ENCODE measurements at regions not wholly inside any gene's neighbourhood (a gene's known extent, or its start where the extent isn't known, plus 50 kb on each side); places are given as distances from the start of the nearest gene placed in this dataset.

DNA sequence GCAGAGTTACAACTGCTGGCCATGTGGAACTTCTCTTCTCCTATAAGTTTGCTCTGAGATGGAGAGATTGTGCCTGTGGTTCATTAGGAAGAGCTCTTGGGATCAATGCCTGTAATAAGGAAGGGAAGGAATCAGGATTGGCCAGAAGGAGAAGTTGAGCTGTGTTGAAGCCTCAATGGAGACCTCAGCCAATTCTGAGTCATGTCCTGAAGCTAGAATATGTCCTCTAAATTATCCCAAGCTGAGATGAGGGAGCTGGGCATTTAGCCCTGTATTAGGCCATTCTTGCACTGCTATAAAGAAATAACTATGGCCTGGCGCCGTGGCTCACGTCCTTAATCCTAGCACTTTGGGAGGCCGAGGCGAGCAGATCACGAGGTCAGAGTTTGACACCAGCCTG lies 85.4 kb upstream of the DHX15 start:
- DNase-seq (ENCODE audit: low spot score in 2 of 2) = peak in 1 of 2 donors; percentile 37
- H3K4me3 ChIP-seq (ENCODE audit: low read depth, poor library complexity, severe bottlenecking) = no peak overlapping the region
- TF ChIP-seq, protein P1, sequence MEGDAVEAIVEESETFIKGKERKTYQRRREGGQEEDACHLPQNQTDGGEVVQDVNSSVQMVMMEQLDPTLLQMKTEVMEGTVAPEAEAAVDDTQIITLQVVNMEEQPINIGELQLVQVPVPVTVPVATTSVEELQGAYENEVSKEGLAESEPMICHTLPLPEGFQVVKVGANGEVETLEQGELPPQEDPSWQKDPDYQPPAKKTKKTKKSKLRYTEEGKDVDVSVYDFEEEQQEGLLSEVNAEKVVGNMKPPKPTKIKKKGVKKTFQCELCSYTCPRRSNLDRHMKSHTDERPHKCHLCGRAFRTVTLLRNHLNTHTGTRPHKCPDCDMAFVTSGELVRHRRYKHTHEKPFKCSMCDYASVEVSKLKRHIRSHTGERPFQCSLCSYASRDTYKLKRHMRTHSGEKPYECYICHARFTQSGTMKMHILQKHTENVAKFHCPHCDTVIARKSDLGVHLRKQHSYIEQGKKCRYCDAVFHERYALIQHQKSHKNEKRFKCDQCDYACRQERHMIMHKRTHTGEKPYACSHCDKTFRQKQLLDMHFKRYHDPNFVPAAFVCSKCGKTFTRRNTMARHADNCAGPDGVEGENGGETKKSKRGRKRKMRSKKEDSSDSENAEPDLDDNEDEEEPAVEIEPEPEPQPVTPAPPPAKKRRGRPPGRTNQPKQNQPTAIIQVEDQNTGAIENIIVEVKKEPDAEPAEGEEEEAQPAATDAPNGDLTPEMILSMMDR (IDR thresholded peaks at IDR 0.05) = no peak
- TF ChIP-seq POLR2A (IDR thresholded peaks at IDR 0.05) = no peak
- 82 to 92% methylated on average over 6 of the region's 6 CpGs for WGBS, 2 donors
- intact Hi-C loops (cut with DNase I; ENCODE audit: low total_unique reads) = no loop called here

DNA sequence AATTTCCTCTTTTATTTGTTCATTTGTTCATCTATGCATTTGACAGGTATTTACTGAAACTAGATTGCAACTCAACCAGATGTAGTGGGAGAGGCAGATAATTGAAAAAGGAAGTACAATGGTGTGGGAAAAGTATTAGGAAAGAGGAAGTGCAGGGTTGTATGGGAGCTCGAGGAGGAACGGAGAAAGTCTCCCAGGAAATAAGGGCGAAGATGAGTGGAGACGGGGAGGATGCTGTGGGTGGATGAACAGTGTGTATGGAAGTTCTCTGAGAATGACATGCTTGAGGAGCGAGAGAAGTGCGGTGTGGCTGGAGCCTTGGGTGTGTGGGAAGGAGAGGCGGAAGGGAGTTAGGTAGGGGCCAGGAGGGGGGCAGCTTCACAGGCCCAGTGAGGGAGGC lies 87.5 kb upstream of the DHX15 start:
- no peak for DNase-seq (ENCODE audit: low spot score in 2 of 2)
- H3K4me3 ChIP-seq (ENCODE audit: low read depth, poor library complexity, severe bottlenecking) = no peak overlapping the region
- TF ChIP-seq, protein P1 (IDR thresholded peaks at IDR 0.05) = no peak
- TF ChIP-seq POLR2A (IDR thresholded peaks at IDR 0.05) = no peak
- WGBS, 2 donors = 80 to 82% methylated on average over 7 of the region's 7 CpGs
- intact Hi-C loops (cut with DNase I; ENCODE audit: low total_unique reads) = no loop called here

DNA sequence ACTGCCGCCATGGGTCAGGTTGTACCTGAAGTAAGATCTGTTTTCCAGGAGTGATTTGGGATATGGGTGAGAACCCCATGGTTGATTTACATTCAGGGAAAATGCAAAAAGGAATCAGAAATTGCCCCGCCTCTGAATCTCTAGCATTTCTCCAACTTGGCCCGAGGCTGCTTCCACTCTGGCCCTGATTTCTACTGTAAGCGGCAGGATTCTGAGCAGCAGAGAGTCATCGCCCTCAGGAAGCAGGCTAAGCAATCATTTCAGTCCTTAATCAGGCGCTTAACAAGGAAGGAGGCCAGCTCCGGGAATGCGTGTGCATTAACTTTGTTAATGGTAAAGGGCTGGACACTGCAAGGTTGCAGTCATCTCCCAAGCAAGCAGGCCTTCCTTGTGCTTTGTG lies 88.5 kb upstream of the DHX15 start:
- no peak for DNase-seq (ENCODE audit: low spot score in 2 of 2)
- H3K4me3 ChIP-seq (ENCODE audit: low read depth, poor library complexity, severe bottlenecking) = no peak overlapping the region
- 52 to 64% methylated on average over 8 of the region's 8 CpGs for WGBS, 2 donors
- TF ChIP-seq POLR2A (IDR thresholded peaks at IDR 0.05) = no peak
- TF ChIP-seq, protein P1 (IDR thresholded peaks at IDR 0.05) = no peak
- intact Hi-C loops (cut with DNase I; ENCODE audit: low total_unique reads) = no loop called here

DNA sequence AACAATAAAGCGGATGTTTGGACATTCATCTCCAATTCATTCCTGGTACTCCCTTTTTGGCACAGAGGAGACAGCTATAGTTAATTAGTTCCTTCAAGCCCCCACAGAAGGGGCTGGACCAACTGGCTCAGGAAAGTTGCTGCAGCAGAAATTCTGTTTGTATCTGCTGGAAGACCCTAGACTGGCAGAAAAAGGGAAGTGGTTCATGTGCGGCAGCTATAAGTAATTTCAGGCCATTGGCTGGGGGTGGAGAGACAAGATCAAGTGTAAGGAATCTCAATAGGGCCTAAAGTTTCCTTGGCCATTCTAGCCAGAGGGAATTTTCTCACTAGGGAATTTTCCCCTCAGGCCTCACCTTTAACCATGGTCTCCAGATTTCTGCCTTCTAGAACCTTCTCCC lies 89.9 kb upstream of the DHX15 start:
- WGBS, 2 donors = 86 to 92% methylated on average over 2 of the region's 2 CpGs
- H3K4me3 ChIP-seq (ENCODE audit: low read depth, poor library complexity, severe bottlenecking) = no peak overlapping the region
- intact Hi-C loops (cut with DNase I; ENCODE audit: low total_unique reads) = no loop called here
- TF ChIP-seq, protein P1 (IDR thresholded peaks at IDR 0.05) = no peak
- TF ChIP-seq POLR2A (IDR thresholded peaks at IDR 0.05) = no peak
- DNase-seq (ENCODE audit: low spot score in 2 of 2) = no peak

DNA sequence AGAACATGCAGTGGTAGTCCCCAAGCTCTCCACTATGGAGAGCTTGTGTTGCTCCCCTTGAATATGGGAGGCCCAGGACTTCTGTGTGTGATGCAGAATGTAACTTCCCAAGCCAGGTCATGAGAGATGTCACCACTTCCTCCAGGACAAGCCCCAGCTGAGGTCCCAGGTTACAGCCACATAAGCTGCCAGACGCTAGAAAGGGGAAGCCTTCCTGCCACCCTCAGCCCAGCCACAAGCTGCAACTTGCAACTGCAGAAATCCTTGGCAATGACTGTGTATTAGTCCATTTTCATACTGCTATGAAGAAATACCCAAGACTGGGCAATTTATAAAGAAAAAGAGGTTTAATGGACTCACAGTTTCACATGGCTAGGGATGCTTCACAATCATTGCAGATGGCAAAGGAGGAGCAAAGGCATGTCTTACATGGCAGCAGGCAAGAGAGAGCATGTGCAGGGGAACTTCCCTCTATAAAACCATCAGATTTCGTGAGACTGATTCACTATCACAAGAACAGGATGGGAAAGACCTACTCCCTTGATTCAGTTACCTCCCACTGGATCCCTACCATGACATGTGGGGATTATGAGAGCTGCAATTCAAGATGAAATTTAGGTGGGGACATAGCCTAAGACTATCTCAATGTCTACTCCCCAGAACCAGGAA lies 91.5 kb upstream of the DHX15 start:
- no peak for DNase-seq (ENCODE audit: low spot score in 2 of 2)
- WGBS, 2 donors = 44 to 47% methylated on average over 2 of the region's 2 CpGs
- intact Hi-C loops (cut with DNase I; ENCODE audit: low total_unique reads) = no loop called here
- TF ChIP-seq, protein P1 (IDR thresholded peaks at IDR 0.05) = no peak
- H3K4me3 ChIP-seq (ENCODE audit: low read depth, poor library complexity, severe bottlenecking) = no peak overlapping the region

DNA sequence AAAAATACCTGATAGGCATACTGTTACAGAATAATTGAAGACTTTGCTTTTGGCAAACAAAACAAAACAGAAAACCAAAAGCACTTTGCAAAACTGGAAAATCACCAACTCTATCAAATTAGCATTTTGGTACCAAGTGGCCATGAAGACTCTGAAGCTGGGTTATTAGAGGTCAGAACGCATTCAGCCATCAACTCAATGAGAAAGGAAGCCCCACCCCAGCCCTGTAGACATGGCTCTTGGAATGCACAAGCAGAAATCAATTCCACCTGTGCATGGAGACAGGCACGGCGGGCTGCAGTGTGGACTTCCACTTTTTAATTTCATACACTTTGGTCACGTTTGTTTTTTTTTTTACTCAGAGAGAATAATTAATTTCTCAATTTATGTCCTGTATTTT lies 93.6 kb upstream of the DHX15 start:
- intact Hi-C loops (cut with DNase I; ENCODE audit: low total_unique reads) = no loop called here
- H3K4me3 ChIP-seq (ENCODE audit: low read depth, poor library complexity, severe bottlenecking) = no peak overlapping the region
- TF ChIP-seq, protein P1 (IDR thresholded peaks at IDR 0.05) = no peak
- no peak for TF ChIP-seq POLR2A (IDR thresholded peaks at IDR 0.05)
- WGBS, 2 donors = 29 to 37% methylated on average over 4 of the region's 4 CpGs
- no peak for DNase-seq (ENCODE audit: low spot score in 2 of 2)
